ENCODE measurements at regions not wholly inside any gene's neighbourhood (a gene's known extent, or its start where the extent isn't known, plus 50 kb on each side); places are given as distances from the start of the nearest gene placed in this dataset.
"Not testable (repeated sequence)": the region's sequence is repeated elsewhere in the genome, so short reads cannot be mapped to it uniquely, and the experiment has no call there.

DNA sequence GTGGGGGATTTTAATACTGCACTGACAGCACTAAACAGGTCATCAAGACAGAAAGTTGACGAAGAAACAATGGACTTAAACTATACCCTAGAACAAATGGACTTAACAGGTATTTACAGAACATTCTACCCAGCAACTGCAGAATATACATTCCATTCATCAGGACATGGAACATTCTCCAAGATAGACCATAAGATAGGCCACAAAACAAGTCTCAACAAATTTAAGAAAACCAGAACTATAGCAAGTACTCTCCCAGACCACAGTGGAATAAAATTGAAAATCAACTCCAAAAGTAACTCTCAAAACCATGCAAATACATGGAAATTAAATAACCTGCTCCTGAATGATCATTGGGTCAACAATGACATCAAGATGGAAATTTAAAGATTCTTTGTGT is 218.3 kb downstream of the SYK start:
- H3K79me1 ChIP-seq (ENCODE audit: low read depth, low read length); H3K4me1 ChIP-seq (replicated peaks in 1 of 4; ENCODE audit: control insufficient read depth in 3 of 4, insufficient read depth in 4 of 4, low read length in 3 of 4); H2AFZ ChIP-seq (ENCODE audit: low read length); H2BK120ac ChIP-seq (replicated peaks; ENCODE audit: low read depth, low read length); FAIRE-seq; H3K18ac ChIP-seq (ENCODE audit: extremely low read depth, low read length); H3K27me3 ChIP-seq (replicated peaks in 1 of 4; ENCODE audit: control insufficient read depth in 3 of 4, extremely low read depth in 1 of 4, insufficient read depth in 3 of 4, low read length in 3 of 4); H2BK20ac ChIP-seq (ENCODE audit: low read length); POLR2A ChIA-PET (ENCODE audit: partially characterized antibody); H3K9me3 ChIP-seq (ENCODE audit: insufficient read depth in 2 of 2, low read depth in 1 of 2, low read length in 1 of 2); H3K4me3 ChIP-seq (ENCODE audit: extremely low read depth in 1 of 4, insufficient read depth in 2 of 4, low read depth in 3 of 4, low read length in 4 of 4); H3K23me2 ChIP-seq (ENCODE audit: low read depth, low read length); H2BK12ac ChIP-seq (ENCODE audit: low read depth, low read length); H2AK5ac ChIP-seq (ENCODE audit: low read depth, low read length); H3K23ac ChIP-seq (ENCODE audit: insufficient read length); H2BK5ac ChIP-seq (ENCODE audit: low read depth, low read length); H2BK15ac ChIP-seq (ENCODE audit: low read length); H3K27ac ChIP-seq (ENCODE audit: low read depth, low read length); H3K9ac ChIP-seq (replicated peaks in 1 of 4; ENCODE audit: extremely low read depth in 1 of 4, low read depth in 3 of 4, low read length in 3 of 4); H4K20me1 ChIP-seq (replicated peaks in 1 of 2; ENCODE audit: control insufficient read depth in 1 of 2, insufficient read depth in 2 of 2, low read length in 2 of 2); H3K36me3 ChIP-seq (ENCODE audit: control insufficient read depth in 2 of 4, insufficient read depth in 4 of 4, low read length in 3 of 4); H3K56ac ChIP-seq (replicated peaks; ENCODE audit: insufficient read length, low read depth, low read length); H4K91ac ChIP-seq (replicated peaks; ENCODE audit: insufficient read length, low read length); H4K5ac ChIP-seq (ENCODE audit: insufficient read length, low read depth, low read length); H3K79me2 ChIP-seq (ENCODE audit: control insufficient read depth in 1 of 2, insufficient read depth in 2 of 2, low read length in 2 of 2); DNase-seq (ENCODE audit: low read depth in 1 of 2, low spot score in 2 of 2); H3K14ac ChIP-seq (ENCODE audit: insufficient read length); H3K4me2 ChIP-seq (ENCODE audit: insufficient read depth in 1 of 2, low read depth in 2 of 2, low read length in 2 of 2); H3K4ac ChIP-seq (replicated peaks; ENCODE audit: insufficient read length, low read depth, low read length); H4K8ac ChIP-seq (ENCODE audit: extremely low read depth, insufficient read depth, low read length): not testable (repeated sequence)
- CTCF ChIA-PET (ENCODE audit: partially characterized antibody) = interaction anchor here (1.1 kb wide), 1 partner anchor 16 kb away, joined by 3 read pairs; no protein-coding TSS in a partner anchor
- 95% methylated on average over 1 of the region's 1 CpG; no CpG with 5 or more reads in 1 of the 2 experiments for WGBS, 2 experiments (ENCODE audit: extremely low coverage in 1 of 2, insufficient coverage in 1 of 2, insufficient read length in 1 of 2, insufficient replicate concordance in 2 of 2, low coverage in 1 of 2, low lambda C conversion rate in 2 of 2, missing lambda C conversion rate in 1 of 2)

DNA sequence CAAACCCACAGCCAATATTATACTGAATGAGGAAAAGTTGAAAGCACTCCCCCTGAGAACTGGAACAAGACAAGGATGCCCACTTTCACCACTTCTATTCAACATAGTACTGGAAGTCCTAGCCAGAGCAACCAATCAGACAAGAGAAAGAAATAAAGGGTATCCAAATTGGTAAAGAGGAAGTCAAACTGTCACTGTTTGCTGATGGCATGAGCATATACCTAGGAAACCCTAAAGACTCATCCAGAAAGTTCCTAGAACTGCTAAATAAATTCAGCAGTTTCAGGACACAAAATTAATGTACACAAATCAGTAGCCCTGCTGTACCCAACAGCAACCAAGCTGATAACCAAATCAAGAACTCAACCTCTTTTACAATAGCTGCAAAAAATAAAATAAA is 220.0 kb downstream of the SYK start:
- H4K91ac ChIP-seq (replicated peaks; ENCODE audit: insufficient read length, low read length); H3K9ac ChIP-seq (replicated peaks in 1 of 4; ENCODE audit: extremely low read depth in 1 of 4, low read depth in 3 of 4, low read length in 3 of 4); H3K27me3 ChIP-seq (replicated peaks in 1 of 4; ENCODE audit: control insufficient read depth in 3 of 4, extremely low read depth in 1 of 4, insufficient read depth in 3 of 4, low read length in 3 of 4); H3K14ac ChIP-seq (ENCODE audit: insufficient read length); H2BK15ac ChIP-seq (ENCODE audit: low read length); H4K8ac ChIP-seq (ENCODE audit: extremely low read depth, insufficient read depth, low read length); H3K4me3 ChIP-seq (ENCODE audit: extremely low read depth in 1 of 4, insufficient read depth in 2 of 4, low read depth in 3 of 4, low read length in 4 of 4); H3K9me3 ChIP-seq (ENCODE audit: insufficient read depth in 2 of 2, low read depth in 1 of 2, low read length in 1 of 2); H4K5ac ChIP-seq (ENCODE audit: insufficient read length, low read depth, low read length); FAIRE-seq; H2BK20ac ChIP-seq (ENCODE audit: low read length); H2AFZ ChIP-seq (ENCODE audit: low read length); H3K4me2 ChIP-seq (ENCODE audit: insufficient read depth in 1 of 2, low read depth in 2 of 2, low read length in 2 of 2); H2BK120ac ChIP-seq (replicated peaks; ENCODE audit: low read depth, low read length); H3K79me1 ChIP-seq (ENCODE audit: low read depth, low read length); H2AK5ac ChIP-seq (ENCODE audit: low read depth, low read length); H3K79me2 ChIP-seq (ENCODE audit: control insufficient read depth in 1 of 2, insufficient read depth in 2 of 2, low read length in 2 of 2); H3K4me1 ChIP-seq (replicated peaks in 1 of 4; ENCODE audit: control insufficient read depth in 3 of 4, insufficient read depth in 4 of 4, low read length in 3 of 4); DNase-seq (ENCODE audit: low read depth in 1 of 2, low spot score in 2 of 2); H3K4ac ChIP-seq (replicated peaks; ENCODE audit: insufficient read length, low read depth, low read length); H2BK5ac ChIP-seq (ENCODE audit: low read depth, low read length); H3K23ac ChIP-seq (ENCODE audit: insufficient read length); H3K23me2 ChIP-seq (ENCODE audit: low read depth, low read length); H4K20me1 ChIP-seq (replicated peaks in 1 of 2; ENCODE audit: control insufficient read depth in 1 of 2, insufficient read depth in 2 of 2, low read length in 2 of 2); H3K18ac ChIP-seq (ENCODE audit: extremely low read depth, low read length); H3K27ac ChIP-seq (ENCODE audit: low read depth, low read length); CTCF ChIA-PET (ENCODE audit: partially characterized antibody); POLR2A ChIA-PET (ENCODE audit: partially characterized antibody); H2BK12ac ChIP-seq (ENCODE audit: low read depth, low read length); H3K36me3 ChIP-seq (ENCODE audit: control insufficient read depth in 2 of 4, insufficient read depth in 4 of 4, low read length in 3 of 4); H3K56ac ChIP-seq (replicated peaks; ENCODE audit: insufficient read length, low read depth, low read length): not testable (repeated sequence)
